M059J (cell line): ENCODE measurements at regions not wholly inside any gene's neighbourhood (a gene's known extent, or its start where the extent isn't known, plus 50 kb on each side); places are given as distances from the start of the nearest gene placed in this dataset.
A peak's percentile ranks its signal among the peaks of the same experiment; 100 is the strongest.
"Not testable (repeated sequence)": the region's sequence is repeated elsewhere in the genome, so short reads cannot be mapped to it uniquely, and the experiment has no call there.

Source experiments
- DNase-seq: peaks from one replicate; pipeline ENCODE4 v3.0.0-alpha.2; 2012; ENCODE audit warnings: low read depth

- DNase-seq, result no peak
These were observed 233.7 kb downstream of the EN1 start for GRCh38 chr2:118613737-118614136.

DNA sequence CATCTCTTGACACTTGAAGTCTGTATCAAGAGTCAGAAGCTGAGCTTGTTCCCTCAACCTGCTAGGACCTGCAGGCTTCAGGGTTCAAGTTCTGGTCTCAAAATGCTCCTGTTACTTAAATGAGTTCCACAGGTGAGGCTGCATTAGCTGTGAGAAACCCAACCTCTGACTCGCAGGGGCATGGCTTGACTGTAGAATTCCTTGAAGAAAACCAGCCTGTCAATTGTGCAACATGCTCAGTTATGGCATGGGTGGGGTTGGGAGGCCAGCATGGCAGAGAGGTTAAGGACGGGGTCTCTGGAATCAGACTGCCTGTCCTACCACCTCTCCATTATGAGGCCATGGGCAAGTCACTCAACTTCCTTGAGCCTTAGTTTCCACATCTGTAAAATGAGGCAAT is 235.8 kb downstream of the EN1 start:
- DNase-seq, result no peak

DNA sequence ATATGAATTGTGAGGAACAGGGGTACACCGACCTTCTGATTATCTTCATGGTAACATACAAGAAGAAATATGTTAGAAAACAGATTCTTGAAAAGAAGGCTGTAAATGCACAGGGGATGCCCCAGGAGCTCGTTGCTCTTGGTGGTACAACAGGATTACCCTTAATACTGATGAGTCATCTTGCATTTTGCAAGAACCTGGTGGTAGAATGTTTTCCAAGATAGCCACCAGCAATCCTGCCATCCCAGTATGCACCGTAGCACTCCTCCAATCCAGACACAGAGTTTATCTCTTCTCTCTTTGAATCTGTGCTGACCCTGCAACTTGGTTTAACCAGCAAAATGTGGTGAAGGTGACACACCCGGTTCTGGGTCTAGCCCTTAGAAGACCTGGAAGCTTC is 238.3 kb downstream of the EN1 start:
- DNase-seq, result no peak

- no peak for DNase-seq
These were observed 239.8 kb downstream of the EN1 start for GRCh38 chr2:118607641-118608040.

DNA sequence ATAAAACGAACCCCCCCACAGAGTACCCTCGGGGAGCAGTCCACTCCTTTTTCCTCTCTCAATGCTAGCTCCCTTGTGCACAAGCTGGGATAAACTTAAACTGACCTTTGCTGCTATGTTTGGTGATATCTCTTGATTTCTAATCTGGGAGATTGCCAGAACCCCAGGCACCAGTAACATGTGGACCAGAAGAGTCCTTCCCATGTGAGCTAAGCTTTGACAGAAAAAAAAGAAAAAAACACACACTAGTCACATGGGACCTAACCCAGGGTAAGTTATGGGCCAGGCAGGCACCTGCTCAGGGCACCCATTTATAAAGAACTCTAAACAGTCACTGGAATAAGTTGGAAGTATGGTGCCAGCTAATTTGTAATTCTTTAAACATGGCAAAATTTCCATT is 242.6 kb downstream of the EN1 start:
- DNase-seq, result no peak

DNA sequence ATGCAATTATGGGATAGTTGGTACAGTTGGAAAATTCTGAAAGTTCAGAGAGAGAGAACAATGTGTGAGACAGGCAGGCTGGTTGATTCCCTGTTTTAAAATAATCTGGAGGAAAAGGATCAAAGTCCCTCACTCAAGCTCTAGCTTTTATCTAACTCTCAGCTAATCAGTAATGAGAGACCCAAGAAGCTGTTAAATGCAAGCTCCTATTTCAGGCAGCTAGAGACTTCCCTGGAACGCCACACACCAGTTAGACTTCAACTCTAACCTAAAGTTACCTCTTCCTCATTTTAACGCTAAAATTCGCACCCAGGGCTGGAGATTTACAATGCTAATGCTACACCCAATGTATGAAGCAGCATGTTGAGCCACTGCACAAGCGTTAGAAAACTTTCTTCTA is 243.1 kb downstream of the EN1 start:
- DNase-seq, result no peak

GRCh38 chr2:118599141-118599540 is 248.3 kb downstream of the EN1 start:
- no peak for DNase-seq

GRCh38 chr2:118596620-118597019 is 250.8 kb downstream of the EN1 start:
- DNase-seq, result no peak

DNA sequence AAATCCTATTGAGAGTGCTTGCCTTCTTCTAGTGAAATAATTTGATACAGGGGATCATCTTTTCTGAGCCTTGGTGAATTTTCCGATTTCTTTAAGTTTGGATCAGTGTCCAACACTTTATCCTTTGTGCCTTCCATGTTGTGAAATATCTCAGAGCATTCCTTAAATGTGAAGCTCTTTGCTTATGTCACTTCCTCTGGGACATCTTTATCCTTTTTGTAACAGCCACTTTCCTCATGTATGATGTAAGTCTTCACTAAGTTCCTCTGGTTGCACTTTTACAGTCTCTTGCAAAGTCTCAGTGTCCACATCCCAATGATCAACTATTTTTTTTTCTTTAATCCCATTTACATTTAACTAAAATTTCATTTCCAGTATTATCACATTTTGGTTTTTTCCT is 254.2 kb downstream of the EN1 start:
- DNase-seq, result no peak

DNA sequence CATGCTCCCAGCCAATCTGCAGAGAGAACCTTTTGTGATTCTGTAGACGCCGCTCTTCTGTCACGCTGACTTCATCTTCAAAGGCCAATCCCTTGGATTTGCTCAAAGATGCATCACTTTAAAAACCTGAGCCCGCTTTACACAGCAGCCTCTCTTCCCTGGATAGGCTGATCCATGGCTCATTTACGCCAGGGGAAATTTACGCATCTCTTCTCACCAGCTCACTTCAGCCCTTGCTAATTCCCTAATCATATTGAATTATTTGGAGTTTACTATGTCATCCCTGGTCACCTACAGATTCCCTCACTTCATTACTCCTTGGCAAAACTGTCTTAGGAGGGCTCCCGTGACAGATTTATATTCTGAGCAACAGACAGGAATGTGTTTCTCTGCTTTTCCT is 256.2 kb downstream of the EN1 start:
- no peak for DNase-seq

DNA sequence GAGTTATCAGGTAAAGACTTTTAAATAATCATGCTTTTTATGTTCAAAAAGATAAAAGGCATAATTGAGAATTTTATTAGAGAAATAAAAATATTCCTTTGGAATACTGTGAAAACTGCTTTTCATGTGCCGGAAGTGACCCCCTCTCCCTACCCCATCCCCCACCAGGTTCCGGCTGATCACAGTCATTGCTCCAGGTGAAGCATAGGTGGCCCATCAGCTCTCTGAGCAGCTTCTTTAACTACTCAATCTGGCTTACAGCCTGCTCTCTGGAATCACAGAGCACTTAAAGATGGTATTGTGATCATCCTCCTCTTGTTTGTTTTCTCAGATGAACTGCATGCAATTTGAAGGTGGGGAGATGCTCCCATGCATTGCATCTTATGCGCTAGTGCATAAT is 257.7 kb downstream of the EN1 start:
- DNase-seq, result no peak

DNA sequence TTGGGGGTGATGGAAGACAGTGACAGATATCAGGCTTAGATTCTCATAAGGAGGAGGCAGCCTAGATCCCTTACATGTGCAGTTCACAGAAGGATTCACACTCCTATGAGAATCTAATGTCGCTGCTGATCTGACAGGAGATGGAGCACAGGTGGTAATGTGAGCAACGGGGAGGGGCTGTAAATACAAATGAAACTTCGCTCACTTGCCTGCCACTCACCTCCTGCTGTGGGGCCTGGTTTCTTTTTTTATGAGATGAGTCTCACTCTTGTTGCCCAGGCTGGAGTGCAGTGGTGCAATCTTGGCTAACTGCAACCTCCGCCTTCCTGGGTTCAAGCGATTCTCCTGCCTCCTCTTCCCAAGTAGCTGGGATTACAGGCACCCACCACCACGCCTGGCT is 258.6 kb downstream of the EN1 start:
- DNase-seq, result no peak

- DNase-seq, result no peak
These were observed 261.1 kb downstream of the EN1 start for GRCh38 chr2:118586312-118586711.

DNA sequence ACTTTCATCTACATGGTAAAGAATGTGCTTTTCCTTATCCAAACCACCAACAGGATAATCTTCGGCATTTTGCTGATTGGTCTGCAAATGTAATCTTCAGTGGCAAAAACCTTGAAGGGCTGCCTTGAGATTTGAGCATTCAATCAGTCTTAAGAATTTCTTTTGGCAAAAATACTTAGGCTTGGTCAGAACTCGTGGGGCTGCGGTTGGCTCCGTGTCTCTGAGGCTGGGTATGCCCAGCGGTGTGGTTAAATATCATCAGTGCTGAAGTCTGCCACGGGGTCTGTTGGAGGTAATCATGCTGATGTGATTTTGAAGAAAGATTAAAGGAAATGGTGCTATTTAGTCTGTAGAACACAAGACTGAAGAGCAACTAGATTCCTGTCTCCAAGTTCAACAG is 262.6 kb downstream of the EN1 start:
- no peak for DNase-seq

DNA sequence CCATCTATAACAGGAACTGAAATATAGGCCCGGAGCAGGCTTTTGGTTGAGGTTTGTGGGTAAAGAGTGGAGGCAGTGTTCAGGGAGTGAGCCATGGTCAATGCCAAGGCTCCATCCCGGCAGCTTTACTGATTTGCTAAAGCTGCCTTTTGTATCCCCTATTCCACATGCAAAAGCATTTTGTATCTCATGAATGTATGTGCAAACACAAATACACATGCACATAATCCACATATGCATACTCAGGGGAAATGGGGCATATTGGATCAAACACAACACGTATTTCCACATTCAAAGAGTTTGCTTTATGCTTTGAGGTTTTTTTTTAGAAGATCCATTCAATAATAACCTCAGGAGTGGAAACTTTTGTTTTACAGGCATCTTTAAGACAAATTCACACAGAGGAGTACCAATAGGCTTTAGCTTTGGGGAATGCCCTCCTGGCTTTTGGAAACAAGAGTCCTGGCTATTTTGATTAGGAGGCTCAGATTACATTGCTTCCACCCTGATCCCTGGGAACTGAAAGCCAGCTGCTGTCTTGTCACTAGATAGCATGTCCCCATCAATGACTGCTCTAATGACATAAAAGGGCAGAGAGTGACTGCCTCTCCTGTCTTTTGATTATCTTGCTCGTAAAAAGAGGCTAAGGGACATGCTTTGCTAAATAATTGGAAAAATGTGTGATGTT is 263.2 kb downstream of the EN1 start:
- no peak for DNase-seq

DNA sequence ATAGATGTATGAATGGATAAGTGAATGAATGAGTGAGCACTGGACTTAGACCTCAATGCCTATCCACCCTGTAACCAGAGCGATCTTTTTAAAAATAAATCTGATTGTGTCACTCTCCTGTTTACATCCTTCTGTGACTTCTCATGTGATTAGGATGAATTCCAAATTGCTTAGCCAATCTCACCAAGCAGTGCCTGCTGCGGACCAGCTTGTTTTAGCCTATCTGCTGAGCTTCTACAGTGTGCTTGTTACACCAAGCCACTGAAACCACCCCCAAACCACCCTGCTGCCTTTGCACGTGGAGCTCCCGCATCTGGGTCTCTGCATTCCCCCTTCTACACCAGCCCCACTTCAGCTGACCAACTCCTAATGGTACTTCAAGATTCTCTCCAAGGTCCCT is 265.4 kb downstream of the EN1 start:
- no peak for DNase-seq

DNA sequence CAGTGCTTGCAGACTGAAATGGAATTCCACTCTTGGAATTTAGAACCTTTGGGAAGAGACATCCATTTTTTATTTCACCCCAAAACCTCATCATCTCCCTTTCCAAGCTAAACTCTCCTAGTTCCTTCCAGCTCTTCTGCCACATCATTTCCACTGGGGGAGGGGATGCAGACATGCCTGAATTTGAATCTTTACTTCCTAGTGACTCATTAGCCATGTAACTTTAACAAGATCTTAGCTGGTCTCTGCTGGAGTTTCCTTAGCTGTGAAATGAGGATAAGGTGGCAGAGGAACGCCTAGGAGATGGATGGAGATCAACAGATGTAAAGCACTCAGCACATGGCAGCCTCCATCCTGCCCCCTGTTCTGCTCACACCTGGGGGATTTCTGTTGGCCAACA is 266.8 kb downstream of the EN1 start:
- DNase-seq, result peak; percentile 2

GRCh38 chr2:118580107-118580506 is 267.3 kb downstream of the EN1 start:
- no peak for DNase-seq

- no peak for DNase-seq
These were observed 270.2 kb downstream of the EN1 start for GRCh38 chr2:118577202-118577601.

DNA sequence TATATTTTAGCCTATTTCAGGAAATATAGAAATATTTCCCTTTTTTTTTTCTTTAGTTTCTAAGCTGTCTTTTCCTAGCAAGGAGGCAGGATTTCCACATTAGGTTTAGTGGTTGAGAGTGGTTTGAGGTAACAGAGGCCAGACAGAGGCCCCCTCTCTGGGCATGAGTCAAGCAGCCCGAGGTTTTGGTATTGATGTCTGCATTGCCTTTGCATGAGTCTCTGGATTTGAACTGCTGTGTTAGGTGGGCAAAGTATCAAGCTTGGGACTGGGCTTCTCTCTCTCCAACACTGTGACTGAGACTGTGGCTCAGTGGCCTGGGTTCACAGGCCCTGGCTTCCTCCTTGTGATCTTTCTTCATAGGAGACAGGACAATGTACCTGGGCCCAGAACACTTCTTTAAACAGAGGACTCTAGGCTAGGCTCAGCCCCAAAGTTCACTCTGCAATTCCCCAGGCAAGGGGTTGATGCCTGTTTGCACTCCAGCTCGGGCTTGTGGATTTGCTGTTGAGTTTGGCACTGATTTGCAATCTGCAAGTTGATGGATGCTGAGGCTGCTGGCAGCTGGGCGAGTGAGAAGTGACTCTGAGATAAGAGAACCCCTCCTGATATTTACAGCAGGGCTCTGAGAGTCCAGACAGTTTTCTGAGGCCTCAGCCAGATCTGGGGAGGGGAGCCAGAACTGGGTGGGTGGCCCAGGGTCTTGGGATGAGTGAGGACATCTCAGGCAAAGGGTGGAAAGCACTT is 271.2 kb downstream of the EN1 start:
- DNase-seq, result no peak

- not testable (repeated sequence) for DNase-seq
These were observed 275.1 kb downstream of the EN1 start for GRCh38 chr2:118572380-118572779.

- DNase-seq, result no peak
These were observed 277.4 kb downstream of the EN1 start for GRCh38 chr2:118569876-118570535.

GRCh38 chr2:118568700-118569099 is 278.7 kb downstream of the EN1 start:
- DNase-seq, result no peak
